Adrenal gland (tissue), 9 donors: ENCODE measurements at regions not wholly inside any gene's neighbourhood (a gene's known extent, or its start where the extent isn't known, plus 50 kb on each side); places are given as distances from the start of the nearest gene placed in this dataset.

Experiments used
- DNase-seq, 7 donors: peaks; one replicate each; pipeline ENCODE4 v3.0.0-alpha.2; 2019 to 2020
- H3K27ac ChIP-seq, 5 donors: fragments of 200-600 bp; sonication (generic) in 4 of 5; 1 replicate in 3 of 5; 2 replicates in 2 of 5; pipeline versions ENCODE4 v1.5.1 to v1.8.0; 2016 to 2020; ENCODE audit warnings: mild to moderate bottlenecking in 1 of 5
- H3K27me3 ChIP-seq: fragments of 200-600 bp; 2 replicates; pipeline ENCODE4 v1.8.0; 2021
- H3K36me3 ChIP-seq, 2 donors: fragments of 200-600 bp; replicated peaks in 1 of 2; 1 replicate in 1 of 2; 2 replicates in 1 of 2; pipeline versions ENCODE4 v1.5.1 to v1.8.0; 2018 to 2022
- H3K4me1 ChIP-seq, 2 donors: fragments of 200-600 bp; replicated peaks in 1 of 2; 1 replicate in 1 of 2; 2 replicates in 1 of 2; pipeline versions ENCODE4 v1.5.1 to v1.8.0; 2018 to 2021
- H3K4me3 ChIP-seq, 4 donors: fragments of 200-600 bp; sonication (generic) in 3 of 4; one replicate each; pipeline ENCODE4 v1.5.1; 2016 to 2018
- H3K9me3 ChIP-seq, 3 donors: fragments of 200-600 bp; sonication (generic) in 1 of 3; replicated peaks in 1 of 3; 1 replicate in 2 of 3; 2 replicates in 1 of 3; pipeline versions ENCODE4 v1.5.1 to v1.8.0; 2016 to 2021
- CTCF ChIP-seq, 6 experiments: fragments of 450-650 bp in 4 of 6; fragments of 200-600 bp in 2 of 6; sonication (generic) in 1 of 6; IDR thresholded peaks; 1 replicate in 5 of 6; 2 replicates in 1 of 6; pipeline versions ENCODE4 v1.5.1 to v1.8.0; 2016 to 2021; ENCODE audit warnings: antibody characterized with exemption in 6 of 6, mild to moderate bottlenecking in 2 of 6, moderate library complexity in 1 of 6
- POLR2A ChIP-seq, 2 donors: fragments of 450-650 bp; IDR thresholded peaks; one replicate each; pipeline ENCODE4 v1.6.1; 2017; ENCODE audit warnings: antibody characterized with exemption in 2 of 2, mild to moderate bottlenecking in 2 of 2, moderate library complexity in 1 of 2
- WGBS, 4 donors: extraction: QIAGEN DNeasy Blood & Tissue Kit in 2 of 4; methylation state at CpG; one replicate each; pipeline versions ENCODE4 v1.1.5 to v1.1.7; 2013 to 2017; 5-methylcytosine and 5-hydroxymethylcytosine counted together
- intact Hi-C, 2 donors: fragments of 100-400 bp; cut with DNase I; formaldehyde crosslinking; loops; one replicate each; pipeline versions ENCODE4 v1.14.1 to v1.15.0; 2022 to 2023
- donor health status: healthy with polysubstance abuse.
- donor health status: Bipolar disorder and iron deficiency.
- donor health status: DM: yes; HTN: yes; CAD: no.
- donor health status: DM: no; HTN: no; CAD: no.
- donor health status: DM: no; HTN: no; CAD: no.

GRCh38 chr17:70989280-70989679 lies 819.9 kb downstream of the KCNJ2 start:
- H3K4me3 ChIP-seq: no peak overlapping the region
- WGBS, 4 donors: 62 to 75% (median 68%) methylated on average over 5 of the region's 5 CpGs
- H3K4me1 ChIP-seq: no peaks in the 10 kb centered on the region
- no peak overlapping the region for H3K27ac ChIP-seq
- H3K36me3 ChIP-seq: no peaks in the 10 kb centered on the region
- no peak for TF ChIP-seq CTCF (IDR thresholded peaks at IDR 0.05)
- no peak for TF ChIP-seq POLR2A (IDR thresholded peaks at IDR 0.05)
- H3K9me3 ChIP-seq: no peaks in the 10 kb centered on the region
- no peak for DNase-seq
- intact Hi-C loops: no loop called here
- no peaks in the 10 kb centered on the region for H3K27me3 ChIP-seq

DNA sequence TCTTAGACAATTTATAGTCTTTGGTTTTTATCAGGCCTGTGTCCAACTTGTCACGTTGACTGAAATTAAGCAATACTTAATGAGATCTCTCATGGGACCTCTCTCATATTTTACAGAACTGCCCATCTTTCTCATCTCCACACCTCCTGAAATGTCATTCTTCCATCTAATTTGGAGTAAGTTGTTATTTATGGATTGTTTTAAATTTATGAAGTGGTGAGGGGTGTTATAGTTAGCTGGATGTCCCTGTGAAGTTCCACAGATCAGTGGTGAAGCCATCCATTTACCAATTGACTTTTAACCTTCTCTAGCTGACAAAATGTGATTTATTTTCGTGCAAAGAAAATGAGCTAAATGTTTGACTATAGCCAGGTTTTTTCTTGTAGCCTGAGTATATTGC lies 824.9 kb downstream of the KCNJ2 start:
- TF ChIP-seq CTCF (IDR thresholded peaks at IDR 0.05) (no peak), POLR2A (IDR thresholded peaks at IDR 0.05) (no peak)
- Histone ChIP-seq H3K9me3 (no peaks in the 10 kb centered on the region), H3K4me1 (no peaks in the 10 kb centered on the region), H3K36me3 (no peaks in the 10 kb centered on the region), H3K4me3 (no peak overlapping the region), H3K27me3 (no peaks in the 10 kb centered on the region), H3K27ac (no peak overlapping the region)
- no peak for DNase-seq
- intact Hi-C loops: no loop called here
- WGBS, 4 donors: 43 to 58% (median 54%) methylated on average over 2 of the region's 2 CpGs

- intact Hi-C loops: no loop called here
- no peak for TF ChIP-seq POLR2A (IDR thresholded peaks at IDR 0.05)
- no peak for TF ChIP-seq CTCF (IDR thresholded peaks at IDR 0.05)
- DNase-seq: no peak
- Histone ChIP-seq H3K9me3 (no peaks in the 10 kb centered on the region), H3K4me1 (no peaks in the 10 kb centered on the region), H3K27ac (no peak overlapping the region), H3K27me3 (no peaks in the 10 kb centered on the region), H3K4me3 (no peak overlapping the region), H3K36me3 (no peaks in the 10 kb centered on the region)
These were observed 826.7 kb downstream of the KCNJ2 start for GRCh38 chr17:70995997-70996396.

DNA sequence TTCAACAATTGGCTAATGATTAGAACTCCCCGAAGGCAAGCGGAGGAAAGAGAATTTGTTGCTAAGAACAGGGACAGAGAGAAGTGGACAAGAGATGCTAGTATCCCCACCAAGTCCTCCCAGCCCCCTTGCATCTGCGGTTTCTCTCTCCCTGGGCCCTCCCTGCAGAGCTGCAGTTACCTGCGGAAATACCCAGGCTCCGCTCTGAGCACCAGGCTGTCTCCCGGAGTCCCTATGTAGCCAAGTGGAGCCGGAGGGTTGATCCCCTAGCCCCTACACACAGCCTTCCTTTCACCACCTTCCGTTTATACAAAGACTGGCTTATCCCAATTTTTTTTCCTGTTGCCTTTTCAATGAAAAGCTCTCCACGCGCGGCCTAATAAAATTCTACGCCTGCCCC lies 834.4 kb downstream of the KCNJ2 start:
- intact Hi-C loops: no loop called here
- Histone ChIP-seq H3K27me3 (no peaks in the 10 kb centered on the region), H3K4me1 (no peaks in the 10 kb centered on the region), H3K4me3 (no peak overlapping the region), H3K36me3 (no peaks in the 10 kb centered on the region), H3K27ac (no peak overlapping the region), H3K9me3 (no peaks in the 10 kb centered on the region)
- DNase-seq: no peak
- 68 to 75% (median 72%) methylated on average over 11 to 12 of the region's 12 CpGs for WGBS, 4 donors
- TF ChIP-seq CTCF (IDR thresholded peaks at IDR 0.05) (no peak), POLR2A (IDR thresholded peaks at IDR 0.05) (no peak)
